Astrocyte of the cerebellum (primary cell): ENCODE measurements at regions not wholly inside any gene's neighbourhood (a gene's known extent, or its start where the extent isn't known, plus 50 kb on each side); places are given as distances from the start of the nearest gene placed in this dataset.
"Not testable (repeated sequence)": the region's sequence is repeated elsewhere in the genome, so short reads cannot be mapped to it uniquely, and the experiment has no call there.

Experiments
- DNase-seq: peaks from one replicate; pipeline ENCODE4 v3.0.0-alpha.2; 2011; ENCODE audit warnings: low read depth
- H3K4me3 ChIP-seq: 2 replicates; pipeline ENCODE4 v1.5.1; 2011; ENCODE audit warnings: mild to moderate bottlenecking, low read depth, low read length, moderate library complexity
- in situ Hi-C: cut with HindIII; loops from 2 replicates; pipeline ENCODE4 v1.10.0; 2017; ENCODE audit warnings: low sequenced_read_pairs
- TF ChIP-seq, protein P1 (sequence below): IDR thresholded peaks from 2 replicates; pipeline ENCODE4 v1.5.1; 2012; ENCODE audit warnings: low read length, low read depth, moderate library complexity, mild to moderate bottlenecking; ENCODE audit errors: missing control alignments

DNA sequence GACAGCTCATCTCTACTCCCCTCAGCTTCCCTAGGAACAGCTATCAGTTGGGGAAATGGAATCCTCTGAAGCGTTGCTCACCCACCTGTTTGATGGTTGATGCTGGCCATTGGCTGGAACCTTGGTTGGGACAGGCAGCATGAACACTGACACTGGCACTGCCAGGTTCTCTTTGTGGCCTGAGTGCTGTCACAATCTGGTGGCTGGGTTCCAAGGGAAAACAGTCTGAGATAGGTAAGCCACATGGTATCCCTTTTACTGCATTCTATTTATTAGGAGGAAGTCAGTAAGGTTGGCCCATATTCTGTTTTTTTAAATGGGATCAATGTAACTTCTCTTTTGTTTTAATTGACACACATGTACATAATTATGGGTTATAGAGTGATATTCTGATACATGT is 107.0 kb upstream of the ZNF519 start:
- in situ Hi-C loops, H3K4me3 ChIP-seq, DNase-seq: not testable (repeated sequence)

DNA sequence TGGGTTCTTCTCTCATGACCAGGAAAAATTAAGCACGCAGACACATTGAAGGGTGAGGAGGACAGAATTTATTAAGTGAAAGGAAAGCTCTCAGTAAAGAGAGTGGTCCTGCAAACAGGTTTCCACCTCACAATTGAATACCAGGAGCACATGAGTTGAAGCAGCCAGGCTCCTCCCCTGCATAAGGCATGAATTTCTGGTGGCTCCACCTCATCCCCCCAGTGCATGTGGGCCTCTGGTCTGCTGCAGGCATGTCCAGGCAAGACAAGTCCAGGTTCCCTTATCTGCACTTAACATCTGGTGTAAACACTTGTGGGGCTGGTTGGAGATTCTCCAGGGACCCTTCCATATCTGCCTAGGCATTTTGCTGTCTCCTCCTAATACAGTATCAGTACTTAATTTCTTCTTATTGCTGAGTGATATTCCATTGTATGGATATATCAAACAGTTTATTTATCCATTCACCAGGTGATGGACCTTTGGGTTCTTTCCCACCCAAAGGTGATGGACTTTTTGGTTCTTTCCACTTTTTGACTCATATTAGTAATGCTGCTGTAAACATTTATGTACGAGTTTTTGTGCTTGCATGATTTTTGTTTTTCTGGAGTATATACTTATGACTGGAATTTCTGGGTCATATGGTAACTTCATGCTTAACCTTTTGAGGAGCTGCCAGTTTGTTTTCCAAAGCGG is 104.3 kb upstream of the ZNF519 start:
- in situ Hi-C loops, DNase-seq, H3K4me3 ChIP-seq: not testable (repeated sequence)

GRCh38 chr18:14225286-14225679 is 93.0 kb upstream of the ZNF519 start:
- in situ Hi-C loops, DNase-seq, H3K4me3 ChIP-seq: not testable (repeated sequence)

DNA sequence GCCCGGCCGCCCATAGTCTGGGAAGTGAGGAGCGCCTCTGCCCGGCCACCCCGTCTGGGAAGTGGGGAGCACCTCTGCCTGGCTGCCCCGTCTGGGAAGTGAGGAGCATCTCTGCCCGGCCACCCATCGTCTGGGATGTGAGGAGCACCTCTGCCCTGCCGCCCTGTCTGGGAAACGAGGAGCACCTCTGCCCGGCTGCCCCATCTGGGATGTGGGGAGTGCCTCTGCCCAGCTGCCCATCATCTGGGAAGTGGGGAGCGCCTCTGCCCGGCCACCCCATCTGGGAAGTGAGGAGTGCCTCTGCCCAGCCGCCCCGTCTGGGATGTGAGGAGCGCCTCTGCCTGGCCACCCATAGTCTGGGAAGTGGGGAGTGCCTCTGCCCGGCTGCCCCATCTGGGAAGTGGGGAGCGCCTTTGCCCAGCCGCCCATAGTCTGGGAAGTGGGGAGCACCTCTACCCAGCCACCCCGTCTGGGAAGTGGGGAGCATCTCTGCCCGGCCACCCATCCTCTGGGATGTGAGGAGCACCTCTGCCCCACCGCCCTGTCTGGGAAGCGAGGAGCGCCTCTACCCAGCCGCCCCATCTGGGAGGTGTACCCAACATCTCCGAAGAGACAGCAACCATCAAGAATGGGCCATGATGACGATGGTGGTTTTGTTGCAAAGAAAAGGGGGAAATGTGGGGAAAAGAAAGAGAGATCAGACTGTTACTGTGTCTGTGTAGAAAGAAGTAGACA is 92.5 kb upstream of the ZNF519 start:
- H3K4me3 ChIP-seq, DNase-seq, in situ Hi-C loops: not testable (repeated sequence)

DNA sequence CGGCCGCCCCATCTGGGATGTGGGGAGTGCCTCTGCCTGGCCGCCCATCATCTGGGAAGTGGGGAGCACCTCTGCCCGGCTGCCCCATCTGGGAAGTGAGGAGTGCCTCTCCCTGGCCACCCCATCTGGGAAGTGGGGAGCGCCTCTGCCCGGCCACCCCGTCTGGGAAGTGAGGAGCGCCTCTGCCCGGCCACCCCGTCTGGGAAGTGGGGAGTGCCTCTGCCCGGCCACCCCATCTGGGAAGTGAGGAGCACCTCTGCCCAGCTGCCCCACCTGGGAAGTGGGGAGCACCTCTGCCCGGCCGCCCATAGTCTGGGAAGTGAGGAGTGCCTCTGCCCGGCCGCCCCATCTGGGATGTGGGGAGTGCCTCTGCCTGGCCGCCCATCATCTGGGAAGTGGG is 91.7 kb upstream of the ZNF519 start:
- in situ Hi-C loops, DNase-seq, H3K4me3 ChIP-seq: not testable (repeated sequence)

GRCh38 chr18:14223231-14223822 is 91.1 kb upstream of the ZNF519 start:
- in situ Hi-C loops, DNase-seq, H3K4me3 ChIP-seq: not testable (repeated sequence)

- DNase-seq, H3K4me3 ChIP-seq, in situ Hi-C loops: not testable (repeated sequence)
Observed at GRCh38 chr18:14222354-14223221, 90.4 kb upstream of the ZNF519 start.

GRCh38 chr18:14221689-14222088 is 89.5 kb upstream of the ZNF519 start:
- TF ChIP-seq, protein P1, sequence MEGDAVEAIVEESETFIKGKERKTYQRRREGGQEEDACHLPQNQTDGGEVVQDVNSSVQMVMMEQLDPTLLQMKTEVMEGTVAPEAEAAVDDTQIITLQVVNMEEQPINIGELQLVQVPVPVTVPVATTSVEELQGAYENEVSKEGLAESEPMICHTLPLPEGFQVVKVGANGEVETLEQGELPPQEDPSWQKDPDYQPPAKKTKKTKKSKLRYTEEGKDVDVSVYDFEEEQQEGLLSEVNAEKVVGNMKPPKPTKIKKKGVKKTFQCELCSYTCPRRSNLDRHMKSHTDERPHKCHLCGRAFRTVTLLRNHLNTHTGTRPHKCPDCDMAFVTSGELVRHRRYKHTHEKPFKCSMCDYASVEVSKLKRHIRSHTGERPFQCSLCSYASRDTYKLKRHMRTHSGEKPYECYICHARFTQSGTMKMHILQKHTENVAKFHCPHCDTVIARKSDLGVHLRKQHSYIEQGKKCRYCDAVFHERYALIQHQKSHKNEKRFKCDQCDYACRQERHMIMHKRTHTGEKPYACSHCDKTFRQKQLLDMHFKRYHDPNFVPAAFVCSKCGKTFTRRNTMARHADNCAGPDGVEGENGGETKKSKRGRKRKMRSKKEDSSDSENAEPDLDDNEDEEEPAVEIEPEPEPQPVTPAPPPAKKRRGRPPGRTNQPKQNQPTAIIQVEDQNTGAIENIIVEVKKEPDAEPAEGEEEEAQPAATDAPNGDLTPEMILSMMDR = no peak
- in situ Hi-C loops = no loop called here
- no peak overlapping the region for H3K4me3 ChIP-seq
- no peak for DNase-seq

DNA sequence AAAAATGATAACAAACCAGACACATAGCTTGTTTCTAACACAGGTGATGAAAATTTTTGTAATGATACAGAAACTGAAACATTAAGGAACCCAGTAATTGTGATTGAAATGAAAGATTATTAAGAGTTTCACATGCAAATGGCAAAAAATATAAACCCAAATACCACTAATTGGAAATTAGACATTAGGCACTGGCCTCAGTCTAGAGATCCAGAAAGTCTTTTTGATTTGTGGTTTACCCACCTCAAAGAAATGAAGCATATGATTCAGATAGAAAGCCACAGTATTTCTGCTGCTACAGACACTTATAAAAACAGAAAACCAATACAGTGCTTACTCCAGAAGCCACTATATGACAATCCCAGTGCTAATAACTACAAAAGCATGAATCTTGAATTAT is 83.7 kb upstream of the ZNF519 start:
- in situ Hi-C loops, H3K4me3 ChIP-seq, DNase-seq: not testable (repeated sequence)

DNA sequence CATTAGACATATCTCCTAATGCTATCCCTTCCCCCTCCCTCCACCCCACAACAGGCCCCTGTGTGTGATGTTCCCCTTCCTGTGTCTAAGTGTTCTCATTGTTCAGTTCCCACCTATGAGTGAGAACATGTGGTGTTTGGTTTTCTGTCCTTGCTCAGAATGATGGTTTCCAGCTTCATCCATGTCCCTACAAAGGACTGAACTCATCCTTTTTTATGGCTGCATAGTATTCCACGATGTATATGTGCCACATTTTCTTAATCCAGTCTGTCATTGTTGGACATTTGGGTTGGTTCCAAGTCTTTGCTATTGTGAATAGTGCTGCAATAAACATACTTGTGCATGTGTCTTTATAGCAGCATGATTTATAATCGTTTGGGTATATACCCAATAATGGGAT is 71.2 kb upstream of the ZNF519 start:
- in situ Hi-C loops, DNase-seq, H3K4me3 ChIP-seq: not testable (repeated sequence)

DNA sequence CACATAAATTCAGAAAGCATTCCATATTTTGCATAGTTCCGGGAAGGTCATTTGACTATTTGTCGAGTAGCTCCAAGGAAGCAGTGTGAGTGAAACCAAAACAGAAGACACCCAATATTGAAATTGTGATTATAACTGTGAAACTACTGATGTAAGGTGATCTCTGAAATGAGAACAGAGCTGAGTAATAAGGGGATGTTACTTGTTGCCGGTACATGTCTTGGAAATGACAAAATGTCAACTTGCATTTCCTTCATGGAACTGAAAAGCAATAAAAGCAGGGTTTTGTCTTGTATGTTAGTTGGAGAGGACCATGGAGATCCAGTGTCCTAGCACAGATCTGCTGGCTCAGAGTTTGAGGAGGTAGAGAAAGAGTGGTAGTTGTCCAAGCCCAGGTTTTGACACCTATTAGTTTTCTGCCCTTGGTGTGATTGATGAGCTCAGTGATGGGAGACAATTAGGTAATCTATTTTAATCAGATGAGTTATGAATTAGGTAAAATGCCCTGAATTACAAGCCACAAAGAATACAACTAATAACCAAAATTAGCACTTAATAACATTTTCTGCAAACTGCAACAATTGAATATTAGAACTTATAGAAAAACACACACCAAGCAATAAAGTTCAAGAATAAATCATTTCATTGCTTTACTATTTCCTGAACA is 58.7 kb upstream of the ZNF519 start:
- in situ Hi-C loops, DNase-seq, H3K4me3 ChIP-seq: not testable (repeated sequence)
